Suppressor macrophage treated with lipopolysaccharide for 1 hour (primary cell): ENCODE measurements at regions not wholly inside any gene's neighbourhood (a gene's known extent, or its start where the extent isn't known, plus 50 kb on each side); places are given as distances from the start of the nearest gene placed in this dataset.
A peak's percentile ranks its signal among the peaks of the same experiment; 100 is the strongest.
"Not testable (repeated sequence)": the region's sequence is repeated elsewhere in the genome, so short reads cannot be mapped to it uniquely, and the experiment has no call there.

Source experiments
- DNase-seq, 3 donors: peaks; one replicate each; pipeline ENCODE4 v3.0.0-alpha.2; 2020 to 2022

DNA sequence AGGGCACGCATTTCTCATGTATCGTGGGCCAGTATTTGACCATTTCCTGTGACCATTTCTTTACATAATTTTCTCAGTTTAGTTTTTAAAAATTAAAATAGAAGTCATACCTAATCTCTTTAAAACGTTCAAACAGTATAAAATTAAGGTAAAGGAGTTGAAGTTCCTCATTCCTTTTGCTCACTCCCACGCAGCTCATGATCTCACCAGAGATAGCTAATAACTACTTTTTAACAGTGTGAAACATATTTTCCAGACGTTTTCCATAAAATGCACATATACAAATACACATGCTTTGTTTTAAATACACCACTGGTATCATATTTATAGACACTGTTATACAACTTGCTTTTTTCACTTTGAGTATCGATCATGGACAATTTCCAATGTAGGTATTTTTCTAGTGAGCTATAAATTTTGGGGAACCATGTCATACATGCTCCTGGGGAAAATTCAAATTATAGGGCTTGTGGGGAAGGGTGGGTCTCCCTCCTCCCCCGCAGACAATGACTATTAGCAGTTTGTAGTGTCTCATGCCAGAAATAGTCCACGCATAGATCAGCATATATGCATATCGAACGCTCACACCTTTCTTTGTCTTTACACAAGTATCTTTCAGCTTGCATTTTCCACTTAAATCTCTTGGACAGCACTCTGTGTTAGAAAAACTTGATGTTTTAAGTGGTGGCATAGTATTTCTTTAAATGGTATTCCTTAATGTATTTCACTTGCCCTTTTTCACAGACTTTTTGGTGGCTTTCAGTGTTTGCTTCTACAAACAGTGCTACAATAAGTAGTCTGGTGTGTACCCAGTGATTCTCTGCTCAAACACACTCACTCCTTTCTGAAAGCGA, 145.5 kb upstream of the ZNF217 start:
- DNase-seq: peak; percentile 76 to 83 (median 76)

DNA sequence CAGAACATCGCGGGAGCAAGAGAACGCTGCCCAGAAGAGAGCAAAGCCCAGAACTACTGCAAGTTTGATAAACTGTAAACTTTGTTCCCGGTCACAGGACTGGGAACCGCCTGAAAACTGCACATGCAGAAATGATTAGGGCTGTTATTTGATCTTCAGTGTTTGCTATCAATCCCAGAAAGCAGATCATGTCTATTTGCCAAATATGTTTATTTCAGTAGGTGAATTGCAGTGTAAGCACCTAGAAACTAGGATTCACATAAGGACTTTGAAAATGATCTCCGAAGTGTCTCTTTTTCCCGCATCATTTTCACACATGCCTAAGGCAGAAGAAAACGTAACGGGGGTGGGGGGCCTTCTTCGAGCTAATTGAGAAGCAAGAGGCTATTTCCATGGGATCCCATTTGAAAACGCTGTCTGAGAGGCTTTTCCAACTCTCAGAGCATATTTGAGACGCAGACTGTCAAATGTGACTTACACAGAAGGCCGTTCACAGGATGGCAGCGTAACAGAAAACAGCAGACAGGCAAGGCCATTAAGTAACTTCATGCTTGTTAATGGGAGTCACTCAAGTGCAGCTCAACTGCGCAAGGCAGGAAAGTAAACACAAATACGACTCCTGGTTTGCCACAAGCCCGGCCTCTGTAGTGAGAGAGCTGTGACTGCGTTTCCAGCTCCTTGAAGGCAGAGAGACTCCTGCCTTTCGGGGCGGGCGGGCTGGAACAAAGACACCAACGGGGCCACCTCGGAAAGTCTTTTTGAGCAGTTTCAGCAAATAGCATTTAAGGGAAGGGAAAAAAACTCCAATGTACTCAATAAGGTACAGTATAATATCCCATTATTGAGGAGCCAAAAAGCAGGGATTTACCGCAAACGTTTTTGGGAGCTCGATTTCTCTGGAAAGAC, 144.7 kb upstream of the ZNF217 start:
- DNase-seq: no peak

DNA sequence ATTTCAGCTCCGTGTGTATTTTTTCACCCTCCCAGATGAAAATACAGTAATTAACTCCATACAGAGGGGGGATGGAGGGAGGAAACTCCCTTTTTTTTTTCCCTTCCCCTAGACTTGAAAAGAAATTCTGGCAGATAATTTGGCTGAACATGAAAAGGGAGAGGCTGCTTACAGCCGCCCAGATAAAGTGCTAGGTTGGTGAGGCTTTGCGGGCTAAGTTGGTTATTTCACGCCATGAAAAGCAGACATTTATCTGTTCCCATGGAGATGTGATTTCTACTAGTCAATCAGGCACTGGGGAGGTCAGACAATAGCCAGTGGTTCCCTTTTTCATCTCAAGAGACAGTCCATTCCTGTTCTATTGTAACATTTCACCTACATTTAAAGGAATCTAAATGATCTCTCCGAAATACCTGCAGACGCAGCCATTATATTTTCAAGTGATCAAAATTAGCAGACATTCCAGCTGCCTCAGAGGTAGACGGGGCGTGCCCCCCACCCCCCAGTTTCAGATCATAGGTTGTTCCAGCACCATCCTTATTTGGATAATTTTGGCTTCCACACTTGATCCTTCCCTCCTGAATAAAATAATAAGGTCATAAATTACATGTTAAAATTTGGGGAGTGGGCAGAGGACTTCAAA, 143.9 kb upstream of the ZNF217 start:
- DNase-seq: peak; percentile 32 to 41 (median 35)

DNA sequence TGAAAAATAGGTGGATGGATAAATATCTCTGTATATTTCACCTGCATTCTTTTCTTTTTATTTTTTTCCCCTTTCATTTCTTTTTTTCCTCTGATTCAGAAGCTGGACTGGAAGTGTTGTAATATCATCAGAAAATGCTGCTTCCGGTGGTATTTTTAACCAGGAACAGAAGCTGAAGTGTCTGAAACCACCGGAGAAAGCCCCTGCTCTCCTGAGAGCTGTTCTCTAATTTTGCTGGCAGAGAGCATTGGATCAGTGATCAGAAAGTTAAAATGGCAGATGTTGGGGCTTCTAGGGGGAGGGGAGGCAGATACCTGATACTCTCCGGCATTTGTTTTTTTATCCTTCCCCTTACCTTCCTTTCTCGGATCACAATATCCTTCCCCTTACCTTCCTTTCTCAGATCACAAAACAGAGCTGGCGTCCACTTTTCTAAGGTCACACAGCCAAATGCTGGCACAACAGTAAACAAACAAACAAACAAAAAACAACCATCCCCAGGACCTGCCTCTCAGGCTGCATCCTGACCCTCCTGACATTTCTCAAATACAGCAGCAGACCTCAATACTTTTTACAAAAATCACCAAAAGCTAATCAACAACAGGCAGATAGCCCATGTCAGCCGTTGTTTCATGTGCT, 143.2 kb upstream of the ZNF217 start:
- peak; percentile 78 to 89 (median 87) for DNase-seq

GRCh38 chr20:53736122-53736756, 142.6 kb upstream of the ZNF217 start:
- no peak for DNase-seq

- peak; percentile 36 to 46 (median 45) for DNase-seq
These were observed 142.0 kb upstream of the ZNF217 start for GRCh38 chr20:53735536-53736050.

- no peak for DNase-seq
These were observed 140.5 kb upstream of the ZNF217 start for GRCh38 chr20:53734006-53734688.

- no peak for DNase-seq
These were observed 138.0 kb upstream of the ZNF217 start for GRCh38 chr20:53731595-53731994.

- DNase-seq: no peak
These were observed 134.7 kb upstream of the ZNF217 start for GRCh38 chr20:53728359-53728758.

GRCh38 chr20:53727239-53727638, 133.6 kb upstream of the ZNF217 start:
- not testable (repeated sequence) for DNase-seq

GRCh38 chr20:53725575-53725970, 131.9 kb upstream of the ZNF217 start:
- no peak for DNase-seq

DNA sequence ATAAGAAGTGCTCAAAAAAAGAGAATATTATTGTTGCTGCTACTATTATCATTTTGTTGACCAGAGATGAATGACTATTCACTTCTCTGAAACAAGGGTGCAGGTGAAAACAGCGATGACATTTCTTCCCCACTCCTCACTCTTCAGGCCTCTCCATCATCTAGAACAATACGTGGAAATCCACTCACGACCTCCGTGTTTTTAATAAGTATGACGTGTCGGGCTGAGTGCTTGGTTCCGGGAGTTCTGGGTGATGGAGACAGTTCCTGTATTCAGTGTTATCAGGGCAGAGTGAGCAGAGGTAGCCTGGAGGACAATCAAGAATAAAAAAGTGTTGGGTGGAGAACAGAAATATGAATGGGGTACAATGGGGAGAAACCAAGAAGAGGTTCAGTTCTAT, 130.0 kb upstream of the ZNF217 start:
- DNase-seq: no peak

DNA sequence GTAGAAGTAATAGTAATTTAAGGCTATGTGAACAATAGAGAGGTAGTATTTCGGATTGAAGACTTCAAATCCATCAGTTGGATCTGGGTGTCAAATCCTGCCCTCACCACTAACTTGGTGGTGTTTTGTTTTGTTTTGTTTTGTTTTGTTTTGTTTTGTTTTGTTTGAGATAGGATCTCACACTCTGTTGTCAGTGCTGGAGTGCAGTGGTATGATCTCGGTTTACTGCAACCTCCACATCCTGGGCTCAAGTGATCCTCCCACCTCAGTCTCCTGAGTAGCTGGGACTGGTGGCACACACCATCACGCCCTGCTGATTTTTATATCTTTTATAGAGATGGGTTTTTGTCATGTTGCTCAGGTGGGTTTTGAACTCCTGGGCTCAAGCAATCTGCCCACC, 129.4 kb upstream of the ZNF217 start:
- DNase-seq: no peak

GRCh38 chr20:53722515-53723036, 128.9 kb upstream of the ZNF217 start:
- no peak for DNase-seq

GRCh38 chr20:53721445-53721963, 127.9 kb upstream of the ZNF217 start:
- not testable (repeated sequence) for DNase-seq

DNA sequence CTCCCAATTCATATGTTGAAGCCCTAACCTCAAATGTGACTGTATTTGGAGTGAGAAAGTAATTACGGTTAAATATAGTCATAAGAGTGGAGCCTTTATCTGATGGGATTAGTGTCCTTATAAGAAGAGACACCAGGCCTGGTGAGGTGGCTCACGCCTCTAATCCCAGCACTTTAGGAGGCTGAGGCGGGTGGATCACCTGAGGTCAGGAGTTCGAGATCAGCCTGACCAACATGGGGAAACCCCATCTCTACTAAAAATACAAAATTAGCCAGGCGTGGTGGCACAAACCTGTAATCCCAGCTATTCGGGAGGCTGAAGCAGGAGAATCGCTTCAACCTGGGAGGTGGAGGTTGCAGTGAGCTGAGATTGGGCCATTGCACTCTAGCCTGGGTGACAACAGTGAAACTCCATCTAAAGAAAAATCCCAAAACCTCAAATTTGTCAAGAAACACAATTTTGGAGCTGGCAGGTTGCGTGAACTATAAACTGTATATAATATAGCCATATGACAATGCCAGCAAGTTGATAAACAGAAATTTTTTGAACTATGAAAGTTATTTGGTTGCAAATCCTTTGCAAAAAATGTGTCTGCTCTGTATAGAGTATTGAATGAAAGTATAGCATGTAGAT, 125.6 kb upstream of the ZNF217 start:
- DNase-seq: not testable (repeated sequence)

DNA sequence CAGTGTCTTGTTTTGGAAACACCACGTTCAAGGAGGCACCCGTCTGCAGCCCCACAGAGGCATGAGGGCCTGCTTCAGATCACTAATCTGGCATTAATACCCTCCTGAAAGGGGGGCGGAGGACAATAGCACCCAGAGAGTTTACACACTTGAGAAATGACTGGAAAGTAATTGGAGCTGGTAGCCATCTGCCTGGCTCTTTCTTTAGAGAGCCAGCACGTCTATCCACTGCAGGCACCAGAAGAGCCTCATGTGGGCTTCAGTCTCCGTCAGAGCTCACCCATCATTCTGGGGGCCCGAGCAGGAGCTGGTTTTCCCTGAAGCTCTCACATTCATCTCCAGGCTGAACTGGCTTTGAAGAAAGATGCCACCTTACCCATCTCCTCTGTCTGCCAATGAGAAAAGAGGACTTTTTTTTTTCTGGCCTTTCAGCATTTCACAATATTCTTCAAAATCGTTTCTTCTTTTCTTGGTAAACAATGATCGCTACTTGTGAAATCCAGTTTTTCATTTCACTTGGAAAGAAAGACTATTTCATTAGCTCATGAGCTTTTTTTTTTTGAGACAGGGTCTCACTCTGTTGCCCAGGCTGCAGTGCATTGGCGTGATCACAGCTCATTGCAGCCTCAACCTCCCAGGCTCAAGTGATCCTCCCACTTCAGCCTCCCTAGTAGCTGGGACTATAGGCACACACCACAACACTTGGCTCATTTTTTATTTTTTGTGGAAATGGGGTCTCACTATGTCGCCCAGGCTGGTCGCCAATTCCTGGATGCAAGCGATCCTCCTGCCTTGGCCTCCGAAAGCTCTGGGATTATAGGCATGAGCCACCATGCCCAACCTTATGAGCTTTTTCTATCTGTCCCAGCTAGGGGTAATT, 124.7 kb upstream of the ZNF217 start:
- DNase-seq: peak in 1 of 3 donors; percentile 30

- DNase-seq: peak; percentile 60 to 75 (median 73)
These were observed 122.8 kb upstream of the ZNF217 start for GRCh38 chr20:53716395-53716794.

- no peak for DNase-seq
These were observed 120.9 kb upstream of the ZNF217 start for GRCh38 chr20:53714524-53714923.
